ENCODE measurements at regions not wholly inside any gene's neighbourhood (a gene's known extent, or its start where the extent isn't known, plus 50 kb on each side); places are given as distances from the start of the nearest gene placed in this dataset.

GRCh38 chr13:81207636-81208035, 866.7 kb upstream of the SPRY2 start:
- POLR2A ChIA-PET: no interaction called here
- H2AFZ ChIP-seq (ENCODE audit: control insufficient read depth, low read depth, low read length): no peak overlapping the region
- intact Hi-C loops (cut with micrococcal nuclease; ENCODE audit: unreplicated experiment): no loop called here

More at GRCh38 chr13:81207636-81208035, 866.7 kb upstream of the SPRY2 start:
- no TSS peak for BruUV-seq (replicated peaks)
- ChIA-PET RAD21 (ENCODE audit: unreplicated experiment) (no interaction called here), SMC1A (ENCODE audit: uncharacterized antibody, unreplicated experiment) (interaction anchor here (1.3 to 1.8 kb wide), 2 partner anchors 37 to 273 kb away, joined by 4 read pairs; no protein-coding TSS in a partner anchor), CTCF (no interaction called here)
- H3K9ac ChIP-seq (ENCODE audit: control insufficient read depth, insufficient read depth, low read length): no peak overlapping the region
- FAIRE-seq (no peak), ATAC-seq (no peak), DNase-seq (ENCODE audit: low read depth, low spot score) (no peak)
- H3K4me3 ChIP-seq: no peak overlapping the region
- TF ChIP-seq IRF5 (IDR thresholded peaks at IDR 0.05; ENCODE audit: borderline replicate concordance) (no peak), CEBPB (IDR thresholded peaks at IDR 0.05; ENCODE audit: borderline replicate concordance in 1 of 2, low read depth in 2 of 2, low read length in 2 of 2) (no peak), E2F4 (IDR thresholded peaks at IDR 0.05; ENCODE audit: low read depth, low read length) (no peak), RELB (IDR thresholded peaks at IDR 0.05; ENCODE audit: low read depth) (no peak), ZSCAN29 (IDR thresholded peaks at IDR 0.05) (no peak), CHD2 (IDR thresholded peaks at IDR 0.05; ENCODE audit: borderline replicate concordance, low read depth, low read length) (no peak), NRF1 (conservative IDR thresholded peaks at IDR 0.05; ENCODE audit: low read depth, low read length) (no peak), ESRRA (IDR thresholded peaks at IDR 0.05; ENCODE audit: low read length) (no peak)
- no peaks in the 10 kb centered on the region for H3K27me3 ChIP-seq (replicated peaks in 1 of 2; ENCODE audit: control insufficient read depth in 2 of 2, insufficient read depth in 2 of 2, low read length in 1 of 2)
- H3K79me2 ChIP-seq (ENCODE audit: control insufficient read depth, insufficient read depth, low read length): no peaks in the 10 kb centered on the region
- no peaks in the 10 kb centered on the region for H3K9me3 ChIP-seq (replicated peaks; ENCODE audit: control insufficient read depth, insufficient read depth, low read length)
- in situ Hi-C loops (cut with MboI): no loop called here
- H3K27ac ChIP-seq (ENCODE audit: control insufficient read depth, insufficient read depth): no peak overlapping the region
- no peak overlapping the region for H3K4me2 ChIP-seq (ENCODE audit: control insufficient read depth, insufficient read depth)
- no peaks in the 10 kb centered on the region for H3K36me3 ChIP-seq (ENCODE audit: control insufficient read depth in 2 of 2, insufficient read depth in 2 of 2, low read length in 1 of 2)
- no peaks in the 10 kb centered on the region for H4K20me1 ChIP-seq (ENCODE audit: control insufficient read depth, insufficient read depth)
- H3K4me1 ChIP-seq (ENCODE audit: control insufficient read depth, insufficient read depth, low read length): no peaks in the 10 kb centered on the region
- 7% methylated on average over 3 of the region's 3 CpGs for WGBS (ENCODE audit: insufficient coverage, insufficient replicate concordance, low lambda C conversion rate, missing lambda C conversion rate)

Measured in GM12878 (cell line).